AG09309 (cell line): ENCODE measurements at regions not wholly inside any gene's neighbourhood (a gene's known extent, or its start where the extent isn't known, plus 50 kb on each side); places are given as distances from the start of the nearest gene placed in this dataset.

Experiments used
- DNase-seq: peaks from one replicate; pipeline ENCODE4 v3.0.0-alpha.2; 2010; ENCODE audit warnings: low read depth
- H3K4me3 ChIP-seq: 2 replicates; pipeline ENCODE4 v1.5.1; 2011; ENCODE audit warnings: mild to moderate bottlenecking, low read depth, low read length, moderate library complexity; ENCODE audit not compliant: control insufficient read depth
- CTCF ChIP-seq: IDR thresholded peaks from 2 replicates; pipeline ENCODE4 v1.5.1; 2011; ENCODE audit warnings: mild to moderate bottlenecking, low read depth, low read length, inconsistent platforms; ENCODE audit not compliant: insufficient read depth, control insufficient read depth; ENCODE audit errors: missing control alignments

GRCh38 chr2:102975996-102976975 lies 214.5 kb downstream of the TMEM182 start:
- no peak for TF ChIP-seq CTCF
- no peak overlapping the region for H3K4me3 ChIP-seq
- DNase-seq = no peak

- no peak overlapping the region for H3K4me3 ChIP-seq
- no peak for TF ChIP-seq CTCF
- DNase-seq = no peak
These were observed 215.7 kb downstream of the TMEM182 start for GRCh38 chr2:102977426-102978090.

GRCh38 chr2:102978091-102978490 lies 216.3 kb downstream of the TMEM182 start:
- no peak for TF ChIP-seq CTCF
- no peak overlapping the region for H3K4me3 ChIP-seq
- DNase-seq = no peak

GRCh38 chr2:102979429-102979828 lies 217.6 kb downstream of the TMEM182 start:
- no peak for DNase-seq
- H3K4me3 ChIP-seq = no peak overlapping the region
- TF ChIP-seq CTCF = no peak

- DNase-seq = no peak
- no peak overlapping the region for H3K4me3 ChIP-seq
- no peak for TF ChIP-seq CTCF
These were observed 222.0 kb downstream of the TMEM182 start for GRCh38 chr2:102983786-102984185.

- DNase-seq = no peak
- H3K4me3 ChIP-seq = no peak overlapping the region
- TF ChIP-seq CTCF = no peak
These were observed 225.1 kb downstream of the TMEM182 start for GRCh38 chr2:102986826-102987490.
